OCI-LY1 (cell line): ENCODE measurements at regions not wholly inside any gene's neighbourhood (a gene's known extent, or its start where the extent isn't known, plus 50 kb on each side); places are given as distances from the start of the nearest gene placed in this dataset.

ENCODE experiments used
- H2AFZ ChIP-seq: fragments of 200-600 bp; sonication (generic), shearing (Covaris generic); 2 replicates; pipeline ENCODE4 v1.6.0; 2014; ENCODE audit warnings: antibody characterized with exemption, mild to moderate bottlenecking, low read length
- H3F3A ChIP-seq: fragments of 200-600 bp; sonication (generic), shearing (Covaris generic); 2 replicates; pipeline ENCODE4 v1.6.0; 2014; ENCODE audit warnings: mild to moderate bottlenecking, antibody characterized with exemption, low read length, moderate library complexity; ENCODE audit not compliant: insufficient read depth
- H3K27ac ChIP-seq: fragments of 200-600 bp; sonication (generic); 2 replicates; pipeline ENCODE4 v1.5.1; 2014; ENCODE audit warnings: low read length, mixed run types, mild to moderate bottlenecking, low read depth; ENCODE audit not compliant: poor library complexity, severe bottlenecking
- H3K27me3 ChIP-seq: fragments of 200-600 bp; sonication (generic); 2 replicates; pipeline ENCODE4 v1.6.0; 2014; ENCODE audit warnings: antibody characterized with exemption, mild to moderate bottlenecking, low read length, moderate library complexity; ENCODE audit not compliant: insufficient read depth
- H3K36me3 ChIP-seq: fragments of 200-600 bp; sonication (generic); 2 replicates; pipeline ENCODE4 v1.6.1; 2014; ENCODE audit warnings: mild to moderate bottlenecking, antibody characterized with exemption, low read length, moderate library complexity, mixed read lengths; ENCODE audit not compliant: insufficient read depth
- H3K4me1 ChIP-seq: fragments of 200-600 bp; sonication (generic); 2 replicates; pipeline ENCODE4 v1.5.1; 2014; ENCODE audit warnings: mild to moderate bottlenecking, low read length, moderate library complexity; ENCODE audit not compliant: insufficient read depth, severe bottlenecking
- H3K4me2 ChIP-seq: fragments of 200-600 bp; sonication (generic), shearing (Covaris generic); 2 replicates; pipeline ENCODE4 v1.6.1; 2014; ENCODE audit warnings: low read length
- H3K4me3 ChIP-seq: fragments of 200-600 bp; sonication (generic); 2 replicates; pipeline ENCODE4 v1.5.1; 2014; ENCODE audit warnings: low read length, low read depth, mild to moderate bottlenecking, mixed read lengths; ENCODE audit not compliant: poor library complexity, severe bottlenecking
- H3K79me2 ChIP-seq: fragments of 200-600 bp; shearing (Covaris generic); 2 replicates; pipeline ENCODE4 v1.6.1; 2016; ENCODE audit warnings: mixed run types, low read length, mixed read lengths; ENCODE audit not compliant: insufficient read depth
- H3K9ac ChIP-seq: fragments of 200-600 bp; sonication (generic), shearing (Covaris generic); 2 replicates; pipeline ENCODE4 v1.6.1; 2014; ENCODE audit warnings: mild to moderate bottlenecking, low read length, mixed read lengths
- H3K9me2 ChIP-seq: fragments of 200-600 bp; sonication (generic), shearing (Covaris generic); 2 replicates; pipeline ENCODE4 v1.6.1; 2014; ENCODE audit warnings: low read depth, mild to moderate bottlenecking, low read length, mixed read lengths
- H3K9me3 ChIP-seq: fragments of 200-600 bp; shearing (Covaris generic); 2 replicates; pipeline ENCODE4 v1.6.1; 2014; ENCODE audit warnings: low read length, mixed read lengths
- H4K20me1 ChIP-seq: fragments of 200-600 bp; sonication (generic), shearing (Covaris generic); 2 replicates; pipeline ENCODE4 v1.6.0; 2016; ENCODE audit warnings: mild to moderate bottlenecking, low read length; ENCODE audit not compliant: insufficient read depth
- EZH2 ChIP-seq: fragments of 200-600 bp; sonication (generic), shearing (Covaris generic); IDR thresholded peaks from 2 replicates; pipeline ENCODE4 v1.8.0; 2017; ENCODE audit warnings: borderline replicate concordance, mixed run types, mild to moderate bottlenecking, antibody characterized with exemption, low read length, moderate library complexity, mixed read lengths
- TF ChIP-seq, protein P1 (sequence below): fragments of 200-600 bp; sonication (generic), shearing (Covaris generic); IDR thresholded peaks from 2 replicates; pipeline ENCODE4 v1.5.1; 2017; ENCODE audit warnings: mild to moderate bottlenecking, antibody characterized with exemption, low read length, moderate library complexity, mixed read lengths

DNA sequence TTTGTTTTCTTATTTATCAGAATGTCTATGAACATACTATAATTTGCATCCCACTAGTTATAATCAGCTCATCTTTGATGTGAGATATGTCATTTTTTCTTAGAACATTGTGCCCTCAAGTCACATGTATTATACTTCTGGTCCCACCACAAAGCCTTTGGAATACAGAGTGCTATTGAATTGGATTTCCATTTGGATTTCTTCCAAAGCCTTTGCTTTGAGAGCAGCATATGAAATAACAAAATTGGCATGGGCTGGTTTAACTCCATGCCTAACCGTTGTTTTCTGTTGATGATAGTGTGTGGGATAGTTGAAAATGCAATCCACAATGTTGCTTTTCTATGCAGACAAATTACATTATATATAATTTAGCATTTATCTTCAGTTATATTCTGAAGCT is 284.5 kb upstream of the PLSCR5 start:
- no peaks in the 10 kb centered on the region for H3K4me1 ChIP-seq
- H3F3A ChIP-seq, result no peaks in the 10 kb centered on the region
- no peaks in the 10 kb centered on the region for H3K36me3 ChIP-seq
- peaks cover 2% of the 10 kb centered on the region; the same call in 1 of the 2 replicates for H3K9me2 ChIP-seq
- H3K27ac ChIP-seq, result no peak overlapping the region
- H3K79me2 ChIP-seq, result no peaks in the 10 kb centered on the region
- no peaks in the 10 kb centered on the region for H3K9me3 ChIP-seq
- no peaks in the 10 kb centered on the region for H3K27me3 ChIP-seq
- no peak overlapping the region for H2AFZ ChIP-seq
- H4K20me1 ChIP-seq, result no peaks in the 10 kb centered on the region
- TF ChIP-seq EZH2, result no peak
- TF ChIP-seq, protein P1, sequence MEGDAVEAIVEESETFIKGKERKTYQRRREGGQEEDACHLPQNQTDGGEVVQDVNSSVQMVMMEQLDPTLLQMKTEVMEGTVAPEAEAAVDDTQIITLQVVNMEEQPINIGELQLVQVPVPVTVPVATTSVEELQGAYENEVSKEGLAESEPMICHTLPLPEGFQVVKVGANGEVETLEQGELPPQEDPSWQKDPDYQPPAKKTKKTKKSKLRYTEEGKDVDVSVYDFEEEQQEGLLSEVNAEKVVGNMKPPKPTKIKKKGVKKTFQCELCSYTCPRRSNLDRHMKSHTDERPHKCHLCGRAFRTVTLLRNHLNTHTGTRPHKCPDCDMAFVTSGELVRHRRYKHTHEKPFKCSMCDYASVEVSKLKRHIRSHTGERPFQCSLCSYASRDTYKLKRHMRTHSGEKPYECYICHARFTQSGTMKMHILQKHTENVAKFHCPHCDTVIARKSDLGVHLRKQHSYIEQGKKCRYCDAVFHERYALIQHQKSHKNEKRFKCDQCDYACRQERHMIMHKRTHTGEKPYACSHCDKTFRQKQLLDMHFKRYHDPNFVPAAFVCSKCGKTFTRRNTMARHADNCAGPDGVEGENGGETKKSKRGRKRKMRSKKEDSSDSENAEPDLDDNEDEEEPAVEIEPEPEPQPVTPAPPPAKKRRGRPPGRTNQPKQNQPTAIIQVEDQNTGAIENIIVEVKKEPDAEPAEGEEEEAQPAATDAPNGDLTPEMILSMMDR, result no peak
- no peak overlapping the region for H3K4me2 ChIP-seq
- H3K9ac ChIP-seq, result no peak overlapping the region
- H3K4me3 ChIP-seq, result no peak overlapping the region

DNA sequence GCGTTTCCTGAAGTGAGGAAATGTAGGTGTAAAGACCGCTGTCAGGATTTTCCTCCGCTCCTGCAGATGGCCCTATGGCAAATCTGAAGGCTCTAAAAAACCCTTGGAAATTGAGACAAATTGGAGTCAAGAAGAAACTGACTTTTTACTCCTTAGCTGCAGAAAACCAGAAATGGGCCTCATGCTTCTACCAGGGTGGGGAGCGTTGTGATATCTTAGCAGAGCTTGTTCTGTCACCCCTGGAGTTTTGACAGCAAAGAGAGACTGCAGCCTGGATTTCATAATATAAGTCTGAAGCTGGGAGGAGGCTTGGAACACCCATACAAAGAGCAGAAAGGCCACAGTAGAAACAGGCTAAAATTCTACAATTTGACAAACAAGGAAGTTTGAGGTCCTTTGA is 283.0 kb upstream of the PLSCR5 start:
- TF ChIP-seq, protein P1, result no peak
- TF ChIP-seq EZH2, result no peak
- H3K9me2 ChIP-seq, result peaks cover 2% of the 10 kb centered on the region; the same call in 1 of the 2 replicates
- H3K79me2 ChIP-seq, result no peaks in the 10 kb centered on the region
- H2AFZ ChIP-seq, result no peak overlapping the region
- H3K36me3 ChIP-seq, result no peaks in the 10 kb centered on the region
- no peak overlapping the region for H3K4me2 ChIP-seq
- no peaks in the 10 kb centered on the region for H3K4me1 ChIP-seq
- H3F3A ChIP-seq, result no peaks in the 10 kb centered on the region
- no peak overlapping the region for H3K4me3 ChIP-seq
- H3K9ac ChIP-seq, result no peak overlapping the region
- H3K27me3 ChIP-seq, result no peaks in the 10 kb centered on the region
- no peak overlapping the region for H3K27ac ChIP-seq
- H4K20me1 ChIP-seq, result no peaks in the 10 kb centered on the region
- H3K9me3 ChIP-seq, result no peaks in the 10 kb centered on the region

DNA sequence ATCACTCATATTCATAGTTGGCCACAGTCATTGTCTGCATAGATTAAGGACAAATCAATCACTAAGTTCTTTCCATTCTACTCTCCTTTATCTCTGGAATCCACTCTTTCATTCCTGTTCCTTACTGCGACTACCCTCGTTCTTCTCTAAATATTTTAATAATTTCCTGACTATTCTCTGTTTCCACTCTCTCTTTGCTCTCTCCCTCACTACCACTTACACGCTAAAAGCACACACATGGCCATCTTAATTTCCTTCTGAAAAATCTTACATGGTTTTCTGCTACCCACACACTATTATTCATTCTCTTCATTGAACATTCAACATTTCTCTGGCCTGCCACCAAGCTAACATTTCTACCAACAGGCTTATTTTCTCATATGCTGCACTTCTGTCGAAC is 279.6 kb upstream of the PLSCR5 start:
- no peak overlapping the region for H3K4me2 ChIP-seq
- no peak overlapping the region for H2AFZ ChIP-seq
- H4K20me1 ChIP-seq, result no peaks in the 10 kb centered on the region

More for the DNA sequence above, 279.6 kb upstream of the PLSCR5 start:
- Histone ChIP-seq H3K4me3 (no peak overlapping the region), H3K9me3 (no peaks in the 10 kb centered on the region), H3K4me1 (no peaks in the 10 kb centered on the region), H3K9ac (no peak overlapping the region), H3F3A (no peaks in the 10 kb centered on the region), H3K27me3 (no peaks in the 10 kb centered on the region), H3K79me2 (no peaks in the 10 kb centered on the region), H3K36me3 (no peaks in the 10 kb centered on the region), H3K9me2 (peaks cover 2% of the 10 kb centered on the region; the same call in 1 of the 2 replicates), H3K27ac (no peak overlapping the region)
- TF ChIP-seq, protein P1, result no peak
- no peak for TF ChIP-seq EZH2
